OCI-LY3 (cell line): ENCODE measurements at regions not wholly inside any gene's neighbourhood (a gene's known extent, or its start where the extent isn't known, plus 50 kb on each side); places are given as distances from the start of the nearest gene placed in this dataset.
"Not testable (repeated sequence)": the region's sequence is repeated elsewhere in the genome, so short reads cannot be mapped to it uniquely, and the experiment has no call there.

Experiments
- H2AFZ ChIP-seq: fragments of 200-600, 300-600 bp; shearing (Covaris generic); 2 replicates; pipeline ENCODE4 v1.6.0; 2014; ENCODE audit warnings: antibody characterized with exemption, low read depth, low read length
- H3K27ac ChIP-seq: fragments of 200-600, 300-600 bp; sonication (generic); 2 replicates; pipeline ENCODE4 v1.5.1; 2014; ENCODE audit warnings: mild to moderate bottlenecking, low read length, moderate library complexity, mixed read lengths
- H3K27me3 ChIP-seq: fragments of 200-600, 300-600 bp; sonication (generic); 2 replicates; pipeline ENCODE4 v1.6.1; 2014; ENCODE audit warnings: low read depth, low read length, mixed read lengths
- H3K36me3 ChIP-seq: fragments of 200-600, 300-600 bp; sonication (generic); replicated peaks from 2 replicates; pipeline ENCODE3; 2014; ENCODE audit warnings: low read depth, low read length, mixed read lengths
- H3K4me1 ChIP-seq: fragments of 300-600, 200-600 bp; sonication (generic); 2 replicates; pipeline ENCODE4 v1.6.1; 2014; ENCODE audit warnings: low read length, mixed read lengths
- H3K4me2 ChIP-seq: fragments of 200-600, 300-600 bp; sonication (generic); 2 replicates; pipeline ENCODE4 v1.6.1; 2014; ENCODE audit warnings: low read length, mixed read lengths
- H3K4me3 ChIP-seq: fragments of 300-600, 200-600 bp; sonication (generic); 2 replicates; pipeline ENCODE4 v1.5.1; 2014; ENCODE audit warnings: antibody characterized with exemption, mild to moderate bottlenecking, low read length, moderate library complexity
- H3K79me2 ChIP-seq: fragments of 300-600, 200-600 bp; shearing (Covaris generic); 2 replicates; pipeline ENCODE4 v1.6.1; 2014; ENCODE audit warnings: mild to moderate bottlenecking, low read length, mixed read lengths
- H3K9ac ChIP-seq: fragments of 300-600, 200-600 bp; shearing (Covaris generic); 2 replicates; pipeline ENCODE4 v1.6.0; 2014; ENCODE audit warnings: mild to moderate bottlenecking, low read length, moderate library complexity
- H3K9me3 ChIP-seq: fragments of 200-600, 300-600 bp; shearing (Covaris generic); 2 replicates; pipeline ENCODE4 v1.6.1; 2014; ENCODE audit warnings: low read length, mixed read lengths; ENCODE audit not compliant: insufficient read depth
- H4K20me1 ChIP-seq: fragments of 200-600, 300-600 bp; sonication (generic); 2 replicates; pipeline ENCODE4 v1.6.1; 2016; ENCODE audit warnings: low read length, mixed read lengths; ENCODE audit not compliant: insufficient read depth

DNA sequence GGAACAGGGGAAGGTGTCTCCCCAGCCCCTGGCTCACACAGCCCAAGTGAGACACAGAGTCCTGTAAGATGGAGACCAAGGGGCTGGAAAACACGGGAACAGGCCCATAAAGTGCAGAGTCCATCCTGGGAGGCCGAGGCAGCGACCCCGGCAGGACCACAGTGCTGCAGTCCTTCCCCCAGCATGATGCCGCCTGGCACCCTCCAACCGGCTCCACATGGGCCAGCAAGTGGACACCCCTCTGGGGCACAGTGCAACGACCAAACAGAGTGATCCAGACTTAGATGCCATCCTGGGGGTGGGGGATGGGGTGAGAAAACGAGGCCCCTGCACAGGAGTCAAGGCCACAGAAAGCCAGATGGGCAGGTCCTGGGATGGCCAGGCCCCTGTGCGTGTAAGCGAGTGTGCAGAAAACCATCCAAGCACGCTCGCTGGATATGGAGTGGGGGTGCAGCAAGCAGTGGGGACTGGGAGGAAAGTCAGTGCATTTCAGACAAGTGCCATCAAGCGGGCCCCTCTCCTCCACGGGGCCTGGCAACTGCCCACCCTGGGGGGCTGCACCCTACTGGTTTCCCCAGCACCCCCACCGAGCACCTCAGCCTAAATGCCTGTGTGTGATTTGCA lies 104.7 kb downstream of the NPIPB11 start:
- not testable (repeated sequence) for H3K4me2 ChIP-seq, H3K79me2 ChIP-seq

DNA sequence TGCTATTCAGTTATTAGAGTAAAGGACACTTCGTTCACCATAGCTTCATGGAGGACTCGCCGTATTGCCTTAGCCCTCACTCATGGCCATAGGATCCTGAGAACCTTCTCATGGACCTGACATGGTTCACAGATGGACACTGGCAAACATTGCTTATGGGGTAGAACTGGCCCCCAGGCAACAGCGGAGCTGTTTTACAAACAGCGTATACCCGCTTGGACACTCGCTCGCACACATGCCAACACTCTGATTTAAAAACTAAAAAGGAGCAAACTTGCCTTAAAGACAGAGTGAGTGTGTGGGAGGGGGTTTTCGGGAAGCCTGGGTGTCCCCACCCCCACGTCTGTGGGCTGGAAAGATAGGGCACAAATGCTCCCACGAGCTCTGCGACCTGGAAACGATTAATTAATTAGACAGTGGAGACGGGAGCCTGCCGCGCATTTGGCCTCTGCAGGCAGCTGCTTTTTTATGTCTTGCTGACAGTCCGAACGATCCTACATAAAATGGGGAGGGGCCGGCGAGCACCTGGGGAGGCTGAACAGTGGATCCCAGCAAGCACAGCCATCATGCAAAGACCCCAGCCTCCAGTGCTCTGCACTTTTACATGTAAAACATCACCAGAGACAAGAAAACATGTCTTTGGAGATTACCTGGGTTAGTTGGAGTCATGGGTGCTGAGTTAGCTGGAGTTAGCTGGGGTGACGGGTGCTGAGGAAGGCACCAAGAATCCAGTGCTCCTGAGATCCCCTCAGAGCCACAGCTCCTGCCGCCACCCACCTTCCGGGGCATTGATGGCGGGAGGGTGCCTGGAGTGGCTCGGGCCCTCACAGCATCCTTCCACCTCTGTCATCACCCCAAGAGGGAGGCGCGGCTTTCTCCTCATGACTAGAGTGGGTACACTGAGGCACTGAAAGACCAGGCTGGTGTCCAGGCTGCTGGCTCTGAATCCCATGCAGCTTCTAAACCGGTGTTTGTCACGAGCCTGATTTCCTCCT lies 105.7 kb downstream of the NPIPB11 start:
- H3K27me3 ChIP-seq, H3K36me3 ChIP-seq, H3K4me2 ChIP-seq, H4K20me1 ChIP-seq, H3K4me3 ChIP-seq, H3K9ac ChIP-seq, H3K79me2 ChIP-seq, H2AFZ ChIP-seq, H3K4me1 ChIP-seq, H3K27ac ChIP-seq, H3K9me3 ChIP-seq: not testable (repeated sequence)

More for the DNA sequence above, 104.7 kb downstream of the NPIPB11 start:
- H3K27ac ChIP-seq, H4K20me1 ChIP-seq, H3K9ac ChIP-seq, H3K9me3 ChIP-seq, H3K36me3 ChIP-seq, H3K4me1 ChIP-seq, H2AFZ ChIP-seq, H3K27me3 ChIP-seq, H3K4me3 ChIP-seq: not testable (repeated sequence)

DNA sequence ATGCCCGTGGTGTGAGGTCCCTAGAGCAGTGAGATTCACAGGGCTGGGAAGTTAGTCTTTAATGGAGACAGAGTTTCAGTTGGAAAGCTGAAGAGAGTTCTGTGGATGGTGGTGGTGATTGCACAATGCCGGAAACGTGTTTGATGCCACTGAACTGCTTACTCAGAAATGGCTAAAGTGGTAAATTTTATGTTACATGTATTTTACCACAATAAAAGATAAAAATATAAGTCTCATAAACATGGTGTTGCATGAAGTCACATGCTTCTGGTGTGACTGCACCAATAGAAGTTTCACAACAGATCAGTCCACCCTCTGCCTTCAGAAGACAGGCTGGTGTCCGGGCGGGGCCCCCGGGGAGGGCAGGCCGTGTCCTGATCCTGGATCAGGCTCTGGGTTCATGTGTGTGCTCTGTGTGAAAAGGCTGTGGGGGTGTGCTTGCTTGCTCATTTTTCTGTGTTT lies 106.5 kb downstream of the NPIPB11 start:
- not testable (repeated sequence) for H3K27me3 ChIP-seq, H3K4me2 ChIP-seq, H3K4me3 ChIP-seq, H3K27ac ChIP-seq, H3K36me3 ChIP-seq, H4K20me1 ChIP-seq, H3K9me3 ChIP-seq, H2AFZ ChIP-seq, H3K9ac ChIP-seq, H3K4me1 ChIP-seq, H3K79me2 ChIP-seq

DNA sequence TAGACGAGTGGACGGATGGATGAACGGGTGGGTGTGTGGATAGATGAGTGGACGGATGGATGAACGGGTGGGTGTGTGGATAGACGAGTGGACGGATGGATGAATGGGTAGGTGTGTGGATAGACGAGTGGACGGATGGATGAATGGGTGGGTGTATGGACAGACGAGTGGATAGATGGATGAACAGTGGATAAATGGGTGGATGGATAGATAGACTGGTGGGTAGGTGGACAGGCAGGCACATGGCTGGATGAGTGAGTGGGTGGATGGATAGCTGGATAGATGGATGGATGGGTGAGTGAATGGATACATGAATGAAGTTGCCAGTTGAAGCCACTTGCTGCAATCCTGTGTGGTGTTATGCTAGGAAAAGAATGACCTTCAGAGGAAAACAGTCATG lies 107.5 kb downstream of the NPIPB11 start:
- H2AFZ ChIP-seq, H3K9me3 ChIP-seq, H3K36me3 ChIP-seq, H3K27ac ChIP-seq, H3K27me3 ChIP-seq, H3K9ac ChIP-seq, H3K4me3 ChIP-seq, H3K4me1 ChIP-seq, H3K4me2 ChIP-seq, H3K79me2 ChIP-seq, H4K20me1 ChIP-seq: not testable (repeated sequence)

DNA sequence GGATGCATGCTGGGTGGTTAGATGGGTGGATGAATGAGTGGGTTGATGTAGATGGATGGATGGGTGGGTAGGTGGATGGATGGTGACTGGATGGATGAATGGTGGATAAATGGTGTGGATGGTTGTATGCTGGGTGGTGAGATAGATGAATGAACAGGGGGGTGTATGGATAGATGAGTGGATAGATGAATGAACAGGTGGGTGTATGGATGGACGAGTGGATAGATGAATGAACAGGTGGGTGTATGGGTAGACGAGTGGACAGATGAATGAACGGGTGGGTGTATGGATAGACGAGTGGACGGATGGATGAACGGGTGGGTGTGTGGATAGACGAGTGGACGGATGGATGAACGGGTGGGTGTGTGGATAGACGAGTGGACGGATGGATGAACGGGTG lies 108.2 kb downstream of the NPIPB11 start:
- not testable (repeated sequence) for H3K4me1 ChIP-seq, H3K36me3 ChIP-seq, H3K4me2 ChIP-seq

DNA sequence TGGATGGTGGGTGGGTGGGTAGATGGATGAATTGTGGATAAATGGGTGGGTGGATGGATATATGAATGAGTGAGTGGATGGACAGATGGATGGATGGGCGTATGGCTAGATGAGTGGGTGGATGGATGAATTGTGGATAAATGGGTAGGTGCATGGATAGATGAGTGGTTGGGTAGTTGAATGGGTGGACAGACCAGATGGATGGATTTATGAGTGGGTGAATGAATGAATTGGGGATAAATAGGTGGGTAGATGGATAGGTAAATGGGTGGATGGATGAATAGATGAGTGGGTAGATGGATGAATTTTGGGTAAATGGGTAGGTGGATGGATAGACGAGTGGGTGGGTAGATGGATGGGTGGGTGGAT lies 108.7 kb downstream of the NPIPB11 start:
- not testable (repeated sequence) for H3K4me1 ChIP-seq, H3K27me3 ChIP-seq, H3K79me2 ChIP-seq, H3K27ac ChIP-seq, H2AFZ ChIP-seq, H4K20me1 ChIP-seq, H3K4me2 ChIP-seq, H3K9ac ChIP-seq, H3K9me3 ChIP-seq, H3K36me3 ChIP-seq, H3K4me3 ChIP-seq

More for the DNA sequence above, 108.2 kb downstream of the NPIPB11 start:
- H3K9me3 ChIP-seq, H2AFZ ChIP-seq, H3K79me2 ChIP-seq, H4K20me1 ChIP-seq, H3K27me3 ChIP-seq, H3K27ac ChIP-seq, H3K4me3 ChIP-seq, H3K9ac ChIP-seq: not testable (repeated sequence)

DNA sequence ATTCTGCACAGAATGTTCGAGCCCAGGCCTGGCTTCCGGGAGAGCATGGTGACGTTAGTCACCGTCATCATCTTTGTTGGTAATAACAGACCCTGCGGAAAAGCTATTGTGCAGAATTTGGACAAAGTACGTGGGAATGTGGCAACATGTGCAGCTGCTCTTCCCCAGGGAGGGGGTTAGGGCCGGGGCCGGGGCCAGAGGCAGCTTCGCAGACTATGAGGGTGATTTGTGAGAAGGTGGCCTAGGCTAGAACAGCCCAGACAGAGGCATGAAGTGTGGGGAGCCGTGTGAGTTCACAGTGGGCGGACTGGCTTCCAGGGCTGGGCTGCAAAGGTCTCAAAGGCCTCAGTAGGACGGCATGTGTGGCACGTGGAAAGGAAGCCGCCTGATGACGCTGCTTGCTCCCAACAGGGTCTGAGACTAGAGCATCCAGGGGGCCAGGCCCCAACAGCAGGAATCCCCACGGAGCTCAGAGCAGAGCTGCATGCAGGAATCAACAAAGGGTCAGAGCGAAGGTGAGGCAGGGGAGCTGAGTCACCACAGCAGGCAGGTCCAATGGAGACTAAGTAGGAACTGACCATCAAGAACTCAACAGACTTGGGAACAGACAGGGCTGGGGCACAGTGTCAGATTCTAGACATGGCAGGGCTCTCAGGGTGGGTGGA lies 109.2 kb downstream of the NPIPB11 start:
- H3K36me3 ChIP-seq, H3K9ac ChIP-seq, H3K9me3 ChIP-seq, H3K4me1 ChIP-seq, H3K4me2 ChIP-seq, H2AFZ ChIP-seq, H4K20me1 ChIP-seq, H3K79me2 ChIP-seq, H3K4me3 ChIP-seq, H3K27ac ChIP-seq, H3K27me3 ChIP-seq: not testable (repeated sequence)

DNA sequence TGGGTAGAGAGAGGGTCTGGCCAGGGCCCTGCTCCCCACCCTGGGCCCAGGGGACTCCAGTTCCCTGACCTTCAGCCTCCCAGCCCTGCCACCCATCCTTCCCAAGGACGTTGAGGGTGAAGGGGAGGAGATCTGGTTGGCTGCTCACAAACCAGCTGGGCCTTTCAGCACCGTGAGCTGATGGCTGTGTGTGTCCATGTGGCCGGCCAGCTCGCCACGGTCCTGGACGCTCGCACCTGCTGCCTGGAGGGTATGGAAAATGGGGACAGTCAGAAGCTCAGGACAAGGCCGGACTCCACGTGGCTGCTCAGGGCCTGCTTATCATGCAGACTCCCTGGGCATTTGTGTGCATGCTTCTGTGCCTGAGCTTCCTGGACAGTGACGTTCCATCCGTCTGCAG lies 110.3 kb downstream of the NPIPB11 start:
- not testable (repeated sequence) for H3K27ac ChIP-seq

DNA sequence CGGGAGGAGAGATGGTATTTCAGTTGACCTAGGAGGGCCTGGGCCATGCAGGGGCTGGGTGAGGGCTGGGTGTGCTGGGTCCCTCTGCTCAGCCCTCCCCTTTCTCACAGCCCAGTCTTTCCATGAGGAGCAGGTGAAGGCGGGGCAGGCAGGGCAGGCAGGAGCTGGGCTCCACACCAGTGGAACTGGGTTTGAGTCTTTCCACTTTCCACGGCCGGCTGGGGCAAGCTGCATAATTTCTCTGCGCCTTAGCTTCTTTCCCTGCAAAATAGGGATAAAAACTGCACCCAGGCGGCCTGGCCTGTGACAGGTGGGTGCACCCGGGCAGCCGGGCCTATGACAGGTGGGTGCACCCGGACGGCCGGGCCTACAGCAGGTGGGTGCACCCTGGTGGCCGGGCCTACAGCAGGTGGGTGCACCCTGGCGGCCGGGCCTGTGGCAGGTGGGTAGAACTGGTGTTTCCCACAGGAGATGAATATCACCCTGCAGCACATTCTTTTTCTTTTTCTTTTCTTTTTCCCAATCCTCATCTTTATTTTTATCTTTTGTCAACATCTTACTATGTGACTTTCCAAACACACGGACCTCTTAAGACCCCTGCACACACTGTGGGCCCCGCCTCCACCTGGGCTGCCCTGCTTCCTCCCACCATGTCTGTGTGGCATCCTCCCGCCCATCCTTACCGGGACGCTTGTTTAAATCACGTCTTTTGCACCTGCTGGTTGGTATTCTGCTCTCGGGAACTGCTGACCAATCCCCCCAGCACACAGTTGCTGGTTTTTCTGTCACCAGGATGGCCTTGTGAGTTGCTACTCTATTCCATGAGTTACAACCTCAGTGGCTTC lies 111.3 kb downstream of the NPIPB11 start:
- not testable (repeated sequence) for H3K9me3 ChIP-seq, H3K79me2 ChIP-seq, H3K27me3 ChIP-seq, H3K4me3 ChIP-seq, H3K9ac ChIP-seq, H3K4me1 ChIP-seq, H2AFZ ChIP-seq, H3K4me2 ChIP-seq, H3K27ac ChIP-seq, H4K20me1 ChIP-seq, H3K36me3 ChIP-seq

More for the DNA sequence above, 110.3 kb downstream of the NPIPB11 start:
- not testable (repeated sequence) for H3K9me3 ChIP-seq, H3K36me3 ChIP-seq, H3K9ac ChIP-seq, H3K4me3 ChIP-seq, H4K20me1 ChIP-seq, H3K4me2 ChIP-seq, H3K27me3 ChIP-seq, H2AFZ ChIP-seq, H3K4me1 ChIP-seq, H3K79me2 ChIP-seq
